ENCODE measurements at regions not wholly inside any gene's neighbourhood (a gene's known extent, or its start where the extent isn't known, plus 50 kb on each side); places are given as distances from the start of the nearest gene placed in this dataset.

DNA sequence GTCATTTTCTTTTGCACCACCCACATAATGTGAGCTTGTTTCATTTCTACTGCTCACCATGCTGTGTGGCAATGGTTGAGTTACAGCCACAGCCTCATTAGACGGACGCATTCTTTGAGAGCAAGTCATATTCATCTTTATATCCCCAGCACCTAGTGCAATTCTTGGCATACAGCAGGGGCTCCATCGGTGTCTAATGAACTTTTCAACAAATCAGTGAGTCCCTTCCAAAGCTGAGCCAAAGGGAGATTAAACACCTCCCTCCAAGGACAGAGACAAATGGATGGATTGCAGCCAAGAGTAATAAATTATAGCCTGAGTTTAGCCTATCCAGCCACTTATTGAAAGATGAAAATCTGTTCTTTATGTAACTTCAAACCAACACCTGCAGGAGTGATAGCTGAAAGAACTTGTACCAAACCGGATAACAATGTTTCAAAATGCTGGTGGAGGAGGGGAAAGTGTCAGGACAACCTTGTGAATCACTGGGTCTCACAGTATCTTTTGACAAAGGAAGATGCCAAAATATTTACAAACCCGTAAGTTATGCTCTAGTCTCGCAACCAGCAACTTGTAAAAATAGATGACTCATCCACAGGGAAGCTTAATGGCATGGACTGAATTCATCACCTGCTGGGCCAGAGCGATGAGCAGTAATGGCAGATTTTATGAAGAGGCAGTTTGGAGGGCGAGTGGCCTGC, 139.0 kb downstream of the PXDC1 start:
- Mint-ChIP-seq H3K9me3 (no peaks in the 10 kb centered on the region), H3K4me1 (no peaks in the 10 kb centered on the region), H3K27ac (ENCODE audit: unreplicated experiment) (no peak overlapping the region), H3K36me3 (ENCODE audit: low read depth) (no peaks in the 10 kb centered on the region), H3K4me3 (no peak overlapping the region), H3K27me3 (ENCODE audit: low read depth) (no peaks in the 10 kb centered on the region)
- no peak for DNase-seq (ENCODE audit: low read depth, low spot score)
- TF ChIP-seq, protein P1, sequence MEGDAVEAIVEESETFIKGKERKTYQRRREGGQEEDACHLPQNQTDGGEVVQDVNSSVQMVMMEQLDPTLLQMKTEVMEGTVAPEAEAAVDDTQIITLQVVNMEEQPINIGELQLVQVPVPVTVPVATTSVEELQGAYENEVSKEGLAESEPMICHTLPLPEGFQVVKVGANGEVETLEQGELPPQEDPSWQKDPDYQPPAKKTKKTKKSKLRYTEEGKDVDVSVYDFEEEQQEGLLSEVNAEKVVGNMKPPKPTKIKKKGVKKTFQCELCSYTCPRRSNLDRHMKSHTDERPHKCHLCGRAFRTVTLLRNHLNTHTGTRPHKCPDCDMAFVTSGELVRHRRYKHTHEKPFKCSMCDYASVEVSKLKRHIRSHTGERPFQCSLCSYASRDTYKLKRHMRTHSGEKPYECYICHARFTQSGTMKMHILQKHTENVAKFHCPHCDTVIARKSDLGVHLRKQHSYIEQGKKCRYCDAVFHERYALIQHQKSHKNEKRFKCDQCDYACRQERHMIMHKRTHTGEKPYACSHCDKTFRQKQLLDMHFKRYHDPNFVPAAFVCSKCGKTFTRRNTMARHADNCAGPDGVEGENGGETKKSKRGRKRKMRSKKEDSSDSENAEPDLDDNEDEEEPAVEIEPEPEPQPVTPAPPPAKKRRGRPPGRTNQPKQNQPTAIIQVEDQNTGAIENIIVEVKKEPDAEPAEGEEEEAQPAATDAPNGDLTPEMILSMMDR (conservative IDR thresholded peaks at IDR 0.05) = no peak

DNA sequence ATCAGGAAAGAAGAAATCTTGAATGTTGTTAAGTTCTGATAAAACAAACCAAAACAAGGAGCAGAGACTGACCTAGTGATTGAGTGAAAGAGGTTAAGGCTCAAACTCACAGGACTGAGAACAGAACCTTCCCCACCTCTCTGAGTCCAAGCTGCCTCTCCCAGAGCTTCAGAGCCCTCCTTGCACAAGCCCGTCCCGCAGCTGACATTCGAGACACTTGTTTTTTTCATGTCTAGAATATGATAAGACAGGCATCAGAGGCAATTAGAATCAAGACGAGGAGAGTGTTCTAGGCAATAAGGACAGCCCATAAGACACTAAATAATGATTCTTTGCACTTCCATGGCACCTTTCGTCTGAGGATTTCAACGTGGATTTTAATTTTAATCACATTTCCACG, 140.6 kb downstream of the PXDC1 start:
- TF ChIP-seq, protein P1 (conservative IDR thresholded peaks at IDR 0.05) = no peak

DNA sequence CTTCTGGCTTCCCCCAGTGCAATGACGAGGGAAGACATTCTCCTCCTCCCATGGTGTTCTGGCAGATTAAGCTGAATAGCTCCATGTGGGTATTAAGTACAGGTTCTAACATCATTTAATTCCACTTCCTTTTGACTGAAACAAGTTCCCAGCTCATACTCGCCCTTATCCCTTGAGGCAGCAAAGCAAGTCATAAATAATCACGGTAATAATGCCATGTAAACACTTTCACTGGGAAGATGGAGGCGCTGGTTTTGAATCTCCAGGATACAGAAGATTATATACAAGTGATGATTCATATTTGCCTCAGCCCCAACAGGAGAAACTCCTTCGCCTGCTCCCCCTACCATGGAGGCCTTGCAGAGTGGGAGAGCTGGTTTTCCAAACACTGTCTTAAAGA, 141.3 kb downstream of the PXDC1 start:
- Mint-ChIP-seq H3K4me3 (no peak overlapping the region), H3K36me3 (ENCODE audit: low read depth) (no peaks in the 10 kb centered on the region), H3K27ac (ENCODE audit: unreplicated experiment) (no peak overlapping the region), H3K9me3 (no peaks in the 10 kb centered on the region), H3K4me1 (no peaks in the 10 kb centered on the region), H3K27me3 (ENCODE audit: low read depth) (no peaks in the 10 kb centered on the region)
- no peak for DNase-seq (ENCODE audit: low read depth, low spot score)
- TF ChIP-seq, protein P1 (conservative IDR thresholded peaks at IDR 0.05) = no peak

More for the DNA sequence above, 140.6 kb downstream of the PXDC1 start:
- Mint-ChIP-seq H3K4me3 (no peak overlapping the region), H3K9me3 (no peaks in the 10 kb centered on the region), H3K4me1 (no peaks in the 10 kb centered on the region), H3K27ac (ENCODE audit: unreplicated experiment) (no peak overlapping the region), H3K36me3 (ENCODE audit: low read depth) (no peaks in the 10 kb centered on the region), H3K27me3 (ENCODE audit: low read depth) (no peaks in the 10 kb centered on the region)
- DNase-seq (ENCODE audit: low read depth, low spot score) = no peak

DNA sequence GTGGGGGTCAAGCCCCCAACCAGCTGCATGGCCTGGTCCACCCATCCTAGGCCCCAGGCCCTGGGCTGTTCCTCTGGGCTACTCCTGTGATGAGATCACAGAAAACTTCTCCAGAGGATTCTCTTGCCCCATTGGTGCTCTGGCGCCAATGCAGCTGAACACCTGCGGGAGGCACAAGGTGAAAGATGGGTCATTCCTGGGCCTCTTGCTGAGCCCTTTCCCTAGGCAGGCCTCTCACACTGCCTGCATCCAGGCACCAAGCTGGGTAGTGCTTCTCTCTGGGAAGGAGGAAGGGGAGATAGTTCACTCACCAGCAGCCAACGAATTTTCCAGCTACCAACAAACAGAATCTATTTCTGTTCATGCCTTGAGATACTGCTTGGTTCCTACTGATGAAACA, 142.1 kb downstream of the PXDC1 start:
- Mint-ChIP-seq H3K9me3 (no peaks in the 10 kb centered on the region), H3K4me1 (no peaks in the 10 kb centered on the region), H3K4me3 (no peak overlapping the region), H3K27ac (ENCODE audit: unreplicated experiment) (no peak overlapping the region), H3K27me3 (ENCODE audit: low read depth) (no peaks in the 10 kb centered on the region), H3K36me3 (ENCODE audit: low read depth) (no peaks in the 10 kb centered on the region)
- no peak for DNase-seq (ENCODE audit: low read depth, low spot score)
- TF ChIP-seq, protein P1 (conservative IDR thresholded peaks at IDR 0.05) = no peak

DNA sequence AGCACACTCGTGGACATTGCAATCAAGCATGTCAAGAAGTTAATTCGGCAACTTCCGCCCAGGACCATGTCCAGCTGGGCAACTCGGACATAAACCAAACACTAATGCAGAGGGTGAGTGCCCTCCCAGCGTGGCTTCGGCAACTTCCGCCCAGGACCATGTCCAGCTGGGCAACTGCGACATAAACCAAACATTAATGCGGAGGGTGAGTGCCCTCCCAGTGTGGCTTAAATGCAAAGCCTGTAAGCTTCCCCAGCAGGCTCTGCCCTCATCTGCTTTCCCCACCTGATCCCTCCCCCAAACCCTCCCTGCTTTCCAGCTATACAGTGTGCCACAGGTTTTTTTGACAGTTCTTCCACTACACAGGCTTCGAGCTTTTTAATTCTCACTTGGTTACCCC, 143.4 kb downstream of the PXDC1 start:
- Mint-ChIP-seq H3K4me1 (no peaks in the 10 kb centered on the region), H3K36me3 (ENCODE audit: low read depth) (no peaks in the 10 kb centered on the region), H3K9me3 (no peaks in the 10 kb centered on the region), H3K27me3 (ENCODE audit: low read depth) (no peaks in the 10 kb centered on the region), H3K27ac (ENCODE audit: unreplicated experiment) (no peak overlapping the region), H3K4me3 (no peak overlapping the region)
- TF ChIP-seq, protein P1 (conservative IDR thresholded peaks at IDR 0.05) = no peak
- no peak for DNase-seq (ENCODE audit: low read depth, low spot score)
